Fibroblast of mammary gland (primary cell): ENCODE measurements at regions not wholly inside any gene's neighbourhood (a gene's known extent, or its start where the extent isn't known, plus 50 kb on each side); places are given as distances from the start of the nearest gene placed in this dataset.

ENCODE experiments used
- DNase-seq: peaks from one replicate; pipeline ENCODE4 v3.0.0-alpha.2; 2010; ENCODE audit warnings: low read depth
- H3K4me3 ChIP-seq: 2 replicates; pipeline ENCODE4 v1.5.1; 2011; ENCODE audit warnings: low read depth, mild to moderate bottlenecking, low read length, moderate library complexity; ENCODE audit not compliant: control insufficient read depth
- TF ChIP-seq, protein P1 (sequence below): conservative IDR thresholded peaks from 2 replicates; pipeline ENCODE4 v1.5.1; 2011; ENCODE audit warnings: low read depth, low read length, inconsistent platforms; ENCODE audit not compliant: control insufficient read depth, insufficient read depth

DNA sequence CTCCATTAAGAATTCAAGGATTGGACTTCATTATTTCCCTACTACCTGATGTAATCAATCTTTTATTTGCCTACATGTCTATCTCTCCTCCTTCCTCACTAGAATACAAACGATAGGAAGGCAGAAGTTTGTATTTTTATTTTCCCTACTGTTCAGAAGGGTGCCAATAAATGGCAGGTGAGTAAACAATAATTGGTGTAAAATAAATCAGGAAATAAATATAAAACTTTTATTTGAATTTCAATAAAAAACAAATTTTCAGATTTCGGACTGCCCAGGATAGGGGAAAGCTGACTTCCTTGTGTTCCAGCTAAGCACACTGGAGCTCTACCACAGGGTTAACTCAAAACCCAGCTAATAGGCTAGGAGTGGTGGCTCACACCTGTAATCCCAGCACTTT is 636.3 kb upstream of the BCHE start:
- H3K4me3 ChIP-seq, result no peak overlapping the region
- TF ChIP-seq, protein P1, sequence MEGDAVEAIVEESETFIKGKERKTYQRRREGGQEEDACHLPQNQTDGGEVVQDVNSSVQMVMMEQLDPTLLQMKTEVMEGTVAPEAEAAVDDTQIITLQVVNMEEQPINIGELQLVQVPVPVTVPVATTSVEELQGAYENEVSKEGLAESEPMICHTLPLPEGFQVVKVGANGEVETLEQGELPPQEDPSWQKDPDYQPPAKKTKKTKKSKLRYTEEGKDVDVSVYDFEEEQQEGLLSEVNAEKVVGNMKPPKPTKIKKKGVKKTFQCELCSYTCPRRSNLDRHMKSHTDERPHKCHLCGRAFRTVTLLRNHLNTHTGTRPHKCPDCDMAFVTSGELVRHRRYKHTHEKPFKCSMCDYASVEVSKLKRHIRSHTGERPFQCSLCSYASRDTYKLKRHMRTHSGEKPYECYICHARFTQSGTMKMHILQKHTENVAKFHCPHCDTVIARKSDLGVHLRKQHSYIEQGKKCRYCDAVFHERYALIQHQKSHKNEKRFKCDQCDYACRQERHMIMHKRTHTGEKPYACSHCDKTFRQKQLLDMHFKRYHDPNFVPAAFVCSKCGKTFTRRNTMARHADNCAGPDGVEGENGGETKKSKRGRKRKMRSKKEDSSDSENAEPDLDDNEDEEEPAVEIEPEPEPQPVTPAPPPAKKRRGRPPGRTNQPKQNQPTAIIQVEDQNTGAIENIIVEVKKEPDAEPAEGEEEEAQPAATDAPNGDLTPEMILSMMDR, result no peak
- DNase-seq, result no peak

DNA sequence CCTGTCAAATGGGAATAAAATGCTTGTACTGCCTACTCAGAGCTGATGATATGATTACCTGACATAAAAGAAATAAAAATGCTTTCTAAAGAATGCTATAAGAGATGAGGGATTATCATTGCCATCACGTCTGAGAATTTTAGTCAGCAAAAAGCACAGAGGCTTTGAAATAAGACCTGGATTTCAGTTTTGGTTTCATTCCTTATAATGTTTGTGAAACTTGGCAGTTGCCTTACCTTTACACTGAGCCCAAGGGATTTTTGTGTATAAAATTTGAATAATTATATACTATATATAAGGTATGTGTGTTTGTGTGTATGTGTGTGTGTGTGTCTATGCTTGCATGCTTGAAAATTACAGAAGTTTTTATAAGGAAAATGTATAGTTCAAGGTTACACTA is 634.8 kb upstream of the BCHE start:
- DNase-seq, result no peak
- TF ChIP-seq, protein P1, result no peak

DNA sequence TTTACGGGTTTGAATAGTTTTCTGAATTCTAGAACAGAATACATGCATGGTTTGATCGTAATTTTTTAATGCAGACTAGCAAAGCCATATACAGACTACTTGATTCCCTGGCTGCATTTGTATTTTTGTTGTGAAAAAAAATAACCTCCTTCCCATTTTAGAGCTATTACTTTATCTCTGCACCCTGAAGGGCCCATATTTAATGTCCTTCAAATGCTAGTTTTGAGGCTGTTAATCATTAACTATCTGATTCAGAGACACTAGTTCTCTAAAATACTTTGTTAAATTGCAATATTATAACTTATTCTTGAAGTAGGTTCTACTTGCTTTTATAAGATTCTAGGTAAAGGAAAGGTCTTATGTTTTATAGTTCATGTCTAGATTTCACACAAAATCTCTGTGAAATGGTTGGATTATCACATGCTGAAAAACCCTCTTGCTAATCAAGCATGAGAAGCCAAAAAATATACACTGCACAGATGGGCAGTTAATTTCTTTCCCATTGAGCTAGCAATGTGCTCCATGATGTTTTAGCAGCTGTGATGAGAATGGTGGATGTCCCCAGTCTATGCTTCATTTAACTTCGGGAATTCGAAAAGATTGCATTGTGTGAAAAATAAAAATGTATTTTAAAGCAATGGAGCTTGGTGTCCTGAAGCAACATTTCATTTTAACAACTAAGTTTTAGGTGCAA is 634.0 kb upstream of the BCHE start:
- TF ChIP-seq, protein P1, result no peak
- DNase-seq, result no peak
- no peak overlapping the region for H3K4me3 ChIP-seq

More for the DNA sequence above, 634.8 kb upstream of the BCHE start:
- H3K4me3 ChIP-seq, result no peak overlapping the region

DNA sequence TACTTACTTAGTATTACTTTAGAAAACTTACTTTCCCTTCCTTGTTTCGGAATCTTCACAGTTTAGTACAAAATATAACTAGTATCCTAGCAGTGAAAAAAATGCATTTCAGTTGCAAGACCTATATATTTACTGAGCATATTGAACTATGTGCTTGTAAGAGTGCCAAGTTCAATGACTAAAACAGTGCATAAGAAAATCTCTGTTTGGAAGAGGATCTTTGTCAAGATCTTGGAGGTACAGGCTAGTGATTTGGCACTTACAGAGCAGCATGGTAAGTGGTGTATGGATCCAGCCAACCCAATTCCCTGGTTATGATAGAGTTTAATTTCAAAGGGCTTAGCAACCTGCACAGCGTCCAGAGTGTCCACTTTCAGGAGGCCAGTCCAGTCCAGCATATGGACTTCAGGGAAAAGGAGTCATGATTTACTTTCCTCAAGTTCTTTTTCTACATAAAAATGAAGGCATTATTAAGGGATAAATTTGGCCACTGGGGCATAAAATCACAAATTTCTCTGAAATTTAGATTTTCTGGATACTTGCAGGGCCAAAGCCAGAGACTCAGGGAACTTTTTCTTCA is 625.8 kb upstream of the BCHE start:
- H3K4me3 ChIP-seq, result no peak overlapping the region
- TF ChIP-seq, protein P1, result no peak
- DNase-seq, result no peak

DNA sequence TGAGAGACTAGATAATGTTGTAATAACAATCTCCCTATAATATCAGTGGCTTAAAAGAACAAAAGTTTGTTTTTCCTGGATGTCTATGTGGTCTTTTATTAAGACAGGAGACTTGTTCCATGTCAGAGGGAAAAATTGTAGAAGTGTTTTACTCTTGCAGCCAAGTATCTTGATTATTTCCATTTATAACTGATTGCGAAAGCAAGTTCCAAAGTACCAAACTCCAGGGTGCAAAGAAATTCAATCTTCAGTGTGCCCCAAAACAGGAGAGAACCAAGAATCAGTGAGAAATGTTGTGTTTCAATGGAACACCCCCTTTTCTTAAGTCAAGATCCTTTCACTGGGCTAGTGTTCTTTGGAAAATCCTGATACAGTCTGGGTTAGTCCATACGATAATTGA is 624.4 kb upstream of the BCHE start:
- H3K4me3 ChIP-seq, result no peak overlapping the region
- TF ChIP-seq, protein P1, result no peak
- no peak for DNase-seq

DNA sequence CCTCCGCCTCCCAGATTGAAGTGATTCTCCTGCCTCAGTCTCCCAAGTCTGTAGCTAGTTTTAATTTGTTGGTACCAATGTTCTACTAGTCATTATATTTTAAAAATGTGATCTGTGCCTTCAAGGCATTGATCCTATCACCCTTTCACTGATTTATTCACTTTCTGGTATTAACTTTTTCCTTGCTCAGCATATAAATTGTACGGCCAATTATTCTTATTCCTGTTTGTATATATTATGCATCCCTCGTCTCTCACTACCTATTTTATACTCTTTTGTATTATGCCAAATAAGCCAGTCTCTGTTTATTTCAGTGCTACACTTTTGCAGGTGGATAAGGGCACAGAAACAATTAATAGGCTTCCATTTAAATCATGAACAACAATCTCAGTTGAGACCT is 620.2 kb upstream of the BCHE start:
- DNase-seq, result no peak
- TF ChIP-seq, protein P1, result no peak
- H3K4me3 ChIP-seq, result no peak overlapping the region
